HCT116 (cell line): ENCODE measurements at regions not wholly inside any gene's neighbourhood (a gene's known extent, or its start where the extent isn't known, plus 50 kb on each side); places are given as distances from the start of the nearest gene placed in this dataset.
"Not testable (repeated sequence)": the region's sequence is repeated elsewhere in the genome, so short reads cannot be mapped to it uniquely, and the experiment has no call there.

Source experiments
- CEBPB ChIP-seq: IDR thresholded peaks from 2 replicates; pipeline ENCODE4 v1.6.1; 2012; ENCODE audit warnings: low read depth
- CTCF ChIP-seq, 3 experiments: fragments of 200-600 bp in 1 of 3; sonication (generic) in 1 of 3; IDR thresholded peaks in 2 of 3; conservative IDR thresholded peaks in 1 of 3; 2 replicates each; pipeline ENCODE4 v1.5.1; 2012 to 2017; ENCODE audit warnings: low read depth in 2 of 3, low read length in 2 of 3, antibody characterized with exemption in 1 of 3, borderline replicate concordance in 1 of 3, control low read depth in 1 of 3, mild to moderate bottlenecking in 1 of 3, mixed read lengths in 1 of 3, mixed run types in 1 of 3, moderate library complexity in 1 of 3; ENCODE audit not compliant: insufficient read depth in 1 of 3
- EZH2phosphoT487 ChIP-seq: fragments of 200-600 bp; IDR thresholded peaks from 2 replicates; pipeline ENCODE4 v1.6.1; 2018; ENCODE audit warnings: antibody characterized with exemption, borderline replicate concordance
- MAX ChIP-seq: IDR thresholded peaks from 2 replicates; pipeline ENCODE4 v1.6.1; 2012
- REST ChIP-seq: IDR thresholded peaks from 2 replicates; pipeline ENCODE4 v1.6.1; 2012; ENCODE audit warnings: low read depth
- ZBTB33 ChIP-seq: IDR thresholded peaks from 2 replicates; pipeline ENCODE4 v1.6.1; 2011; ENCODE audit warnings: mild to moderate bottlenecking, low read length, moderate library complexity; ENCODE audit not compliant: insufficient replicate concordance; ENCODE audit errors: extremely low read depth

GRCh38 chr3:53442863-53443262, 51.5 kb upstream of the CACNA1D start:
- not testable (repeated sequence) for TF ChIP-seq CTCF (IDR thresholded peaks at IDR 0.05 in 2 of 3, conservative IDR thresholded peaks at IDR 0.05 in 1 of 3; ENCODE audit: borderline replicate concordance in 1 of 3, insufficient read depth in 1 of 3, low read depth in 2 of 3, low read length in 2 of 3); REST; CEBPB; EZH2phosphoT487; MAX; ZBTB33
